ENCODE measurements at regions not wholly inside any gene's neighbourhood (a gene's known extent, or its start where the extent isn't known, plus 50 kb on each side); places are given as distances from the start of the nearest gene placed in this dataset.

- no peak for DNase-seq
Observed at GRCh38 chr14:65320661-65321308, 91.7 kb upstream of the FUT8 start.

GRCh38 chr14:65321370-65321875 lies 91.1 kb upstream of the FUT8 start:
- no peak for DNase-seq

- DNase-seq, result no peak
Observed at GRCh38 chr14:65329481-65329880, 83.0 kb upstream of the FUT8 start.

- DNase-seq, result no peak
Observed at GRCh38 chr14:65329911-65330310, 82.6 kb upstream of the FUT8 start.

GRCh38 chr14:65330416-65330815 lies 82.1 kb upstream of the FUT8 start:
- DNase-seq, result peak; percentile 11

- no peak for DNase-seq
Observed at GRCh38 chr14:65331652-65332051, 80.9 kb upstream of the FUT8 start.

GRCh38 chr14:65332141-65332871 lies 80.2 kb upstream of the FUT8 start:
- no peak for DNase-seq

GRCh38 chr14:65333943-65334687 lies 78.4 kb upstream of the FUT8 start:
- DNase-seq, result peak; percentile 18

GRCh38 chr14:65334765-65335410 lies 77.6 kb upstream of the FUT8 start:
- DNase-seq, result no peak

- DNase-seq, result no peak
Observed at GRCh38 chr14:65335411-65335947, 77.1 kb upstream of the FUT8 start.

- DNase-seq, result no peak
Observed at GRCh38 chr14:65336191-65336591, 76.3 kb upstream of the FUT8 start.

GRCh38 chr14:65339866-65340265 lies 72.7 kb upstream of the FUT8 start:
- no peak for DNase-seq

GRCh38 chr14:65344011-65344410 lies 68.5 kb upstream of the FUT8 start:
- no peak for DNase-seq

GRCh38 chr14:65345266-65345665 lies 67.3 kb upstream of the FUT8 start:
- DNase-seq, result no peak

- no peak for DNase-seq
Observed at GRCh38 chr14:65346474-65346873, 66.1 kb upstream of the FUT8 start.

GRCh38 chr14:65346895-65347294 lies 65.6 kb upstream of the FUT8 start:
- DNase-seq, result no peak

GRCh38 chr14:65348137-65348536 lies 64.4 kb upstream of the FUT8 start:
- no peak for DNase-seq

GRCh38 chr14:65349100-65349499 lies 63.4 kb upstream of the FUT8 start:
- no peak for DNase-seq

- no peak for DNase-seq
Observed at GRCh38 chr14:65351493-65352194, 60.9 kb upstream of the FUT8 start.

GRCh38 chr14:65352964-65353530 lies 59.5 kb upstream of the FUT8 start:
- no peak for DNase-seq

GRCh38 chr14:65354131-65354530 lies 58.4 kb upstream of the FUT8 start:
- DNase-seq, result no peak
